OCI-LY1 (cell line): ENCODE measurements at regions not wholly inside any gene's neighbourhood (a gene's known extent, or its start where the extent isn't known, plus 50 kb on each side); places are given as distances from the start of the nearest gene placed in this dataset.

Experiments used
- CTCF ChIP-seq: fragments of 200-600 bp; sonication (generic), shearing (Covaris generic); IDR thresholded peaks from 2 replicates; pipeline ENCODE4 v1.5.1; 2017; ENCODE audit warnings: mild to moderate bottlenecking, antibody characterized with exemption, low read length, moderate library complexity, mixed read lengths
- EZH2 ChIP-seq: fragments of 200-600 bp; sonication (generic), shearing (Covaris generic); IDR thresholded peaks from 2 replicates; pipeline ENCODE4 v1.8.0; 2017; ENCODE audit warnings: borderline replicate concordance, mixed run types, mild to moderate bottlenecking, antibody characterized with exemption, low read length, moderate library complexity, mixed read lengths

- TF ChIP-seq CTCF (no peak), EZH2 (no peak)
These were observed 362.7 kb upstream of the SYT1 start for GRCh38 chr12:78501825-78502224.
